ENCODE measurements at regions not wholly inside any gene's neighbourhood (a gene's known extent, or its start where the extent isn't known, plus 50 kb on each side); places are given as distances from the start of the nearest gene placed in this dataset.

DNA sequence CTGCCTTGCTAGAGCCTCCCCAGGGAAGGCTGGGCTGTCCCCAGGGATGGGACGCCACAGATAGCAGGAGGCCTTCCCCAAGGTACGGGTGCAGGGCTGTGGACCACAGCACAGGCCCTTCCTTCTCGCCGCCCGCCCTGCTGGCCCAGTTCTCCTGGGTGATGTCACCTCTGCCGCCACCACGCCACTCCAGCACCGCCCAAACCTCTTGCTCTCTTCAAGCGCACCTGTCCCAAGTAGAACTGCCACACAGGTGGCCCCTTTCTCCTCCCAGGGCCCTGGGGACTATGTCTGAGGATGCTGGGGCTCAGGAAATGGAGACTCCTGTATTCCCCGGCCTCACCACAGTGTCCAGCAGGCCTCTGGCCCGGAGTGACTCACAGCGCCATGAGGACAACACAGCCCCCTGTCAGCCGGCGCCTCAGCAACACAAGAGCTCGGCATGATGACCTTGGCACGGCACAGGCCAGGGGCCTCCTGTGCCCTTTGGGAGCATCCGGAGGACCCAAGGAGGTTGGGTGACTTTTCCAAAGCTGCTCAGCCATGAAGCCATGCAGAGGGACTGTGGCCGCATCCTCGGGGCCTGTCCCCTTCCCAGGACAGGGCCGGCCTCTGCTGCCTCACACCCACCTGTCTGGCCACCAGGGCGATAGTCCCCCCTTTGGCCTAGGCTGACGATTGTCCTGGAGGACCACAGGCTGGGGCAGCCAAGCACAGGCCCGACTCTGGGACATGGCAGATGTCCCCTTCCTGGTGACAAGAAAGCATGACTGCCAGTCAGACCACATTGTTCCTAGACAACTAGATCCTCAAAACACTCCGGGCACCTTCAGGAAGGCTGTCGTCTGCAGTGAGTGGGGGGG lies 1023.5 kb downstream of the BRD1 start:
- no peak overlapping the region for H3K4me3 ChIP-seq (ENCODE audit: low read length)
- no peaks in the 10 kb centered on the region for H3K27me3 ChIP-seq (ENCODE audit: insufficient read depth, low read length)
- no peaks in the 10 kb centered on the region for H3K4me1 ChIP-seq (ENCODE audit: insufficient read depth, low read length)
- no peaks in the 10 kb centered on the region for H3K9me3 ChIP-seq (ENCODE audit: low read depth, low read length)

DNA sequence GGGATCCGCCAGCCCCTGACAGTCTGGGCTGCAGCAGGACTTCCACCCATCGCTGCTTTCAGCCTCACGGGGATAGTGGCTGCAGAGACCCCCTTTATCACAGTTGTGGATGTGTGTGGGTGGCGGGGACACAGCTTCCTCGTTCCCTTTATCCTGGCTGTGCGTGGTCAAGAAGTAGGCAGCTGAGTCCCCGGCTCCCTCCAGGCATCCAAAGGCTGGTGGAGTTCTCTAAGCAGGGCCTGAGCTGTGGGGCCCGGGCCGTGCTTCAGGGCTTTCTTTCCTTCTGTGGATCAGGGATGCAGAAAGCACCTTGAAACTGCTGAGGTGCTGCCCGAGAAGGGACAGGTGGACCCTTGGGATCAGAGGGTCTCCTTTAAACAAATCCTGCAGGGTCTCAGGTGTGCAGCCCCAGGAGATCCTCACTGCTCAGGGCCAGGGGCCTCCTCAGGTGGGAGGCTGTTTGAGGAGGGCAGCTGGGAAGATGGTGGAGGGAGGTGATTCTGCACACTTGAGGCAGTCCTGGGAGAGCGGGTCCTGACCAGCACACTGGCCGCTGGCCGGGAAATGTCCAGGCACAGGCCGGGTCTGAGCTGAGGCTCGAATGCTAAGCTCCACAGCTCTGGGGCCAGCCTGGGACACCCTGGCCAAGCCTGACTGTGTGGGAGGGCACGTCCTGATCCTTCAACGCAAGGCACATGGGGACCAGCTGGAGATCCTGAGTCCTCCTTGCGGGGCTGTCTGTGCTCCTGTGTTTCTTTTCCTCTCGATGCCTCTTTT lies 1024.3 kb downstream of the BRD1 start:
- H3K4me3 ChIP-seq (ENCODE audit: low read length): no peak overlapping the region
- H3K9me3 ChIP-seq (ENCODE audit: low read depth, low read length): no peaks in the 10 kb centered on the region
- H3K4me1 ChIP-seq (ENCODE audit: insufficient read depth, low read length): no peaks in the 10 kb centered on the region
- no peaks in the 10 kb centered on the region for H3K27me3 ChIP-seq (ENCODE audit: insufficient read depth, low read length)

DNA sequence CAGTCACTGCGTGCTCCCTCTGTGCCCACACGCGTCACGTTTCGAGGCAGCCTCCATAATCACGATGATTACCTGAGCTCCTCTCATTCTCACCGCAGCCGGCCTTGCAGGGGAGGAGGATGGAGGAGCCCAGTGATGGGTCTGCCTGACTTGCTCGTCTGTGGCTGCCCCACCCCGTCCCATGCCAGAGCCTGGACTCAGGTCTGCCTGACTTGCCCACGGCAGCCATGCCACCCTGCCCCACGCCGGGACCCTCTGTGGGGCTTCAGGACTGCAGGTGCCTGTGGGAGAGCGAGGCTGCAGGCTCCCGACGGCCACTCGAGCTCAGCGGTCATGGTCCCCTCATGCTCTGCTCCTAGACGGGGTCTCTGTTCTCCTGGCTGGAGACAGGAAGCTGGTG lies 1025.1 kb downstream of the BRD1 start:
- Histone ChIP-seq H3K4me1 (ENCODE audit: insufficient read depth, low read length) (no peaks in the 10 kb centered on the region), H3K9me3 (ENCODE audit: low read depth, low read length) (no peaks in the 10 kb centered on the region), H3K4me3 (ENCODE audit: low read length) (no peak overlapping the region), H3K27me3 (ENCODE audit: insufficient read depth, low read length) (no peaks in the 10 kb centered on the region)

DNA sequence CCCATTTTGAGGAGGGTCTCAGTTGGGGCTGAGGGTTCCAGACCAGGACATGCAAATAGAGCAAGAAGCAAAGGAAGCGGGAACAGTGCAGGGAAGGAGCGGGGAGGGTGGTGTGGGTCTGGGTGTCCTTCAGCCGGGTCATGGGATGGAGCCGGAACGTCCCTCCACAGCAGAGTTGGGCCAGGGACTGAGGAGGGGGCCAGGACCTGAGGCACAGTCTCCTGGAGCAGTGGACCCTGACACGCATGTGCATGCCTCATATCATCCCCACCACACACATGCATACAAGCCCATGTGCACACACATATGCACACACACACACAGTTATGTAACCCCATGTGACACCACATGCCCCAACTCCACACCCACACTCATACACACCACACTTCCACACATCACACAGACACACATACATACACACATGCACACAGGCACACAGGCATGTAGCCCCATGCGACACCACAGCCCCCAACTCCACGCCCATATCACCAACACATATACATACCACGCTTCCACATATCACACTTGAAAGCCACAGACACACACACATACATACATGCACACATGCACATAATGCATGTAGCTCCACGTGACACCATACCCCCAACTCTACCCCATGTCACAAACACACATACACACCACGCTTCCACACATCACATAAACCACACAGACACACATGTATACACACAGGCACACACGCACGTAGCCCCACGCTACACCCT lies 1026.6 kb downstream of the BRD1 start:
- no peaks in the 10 kb centered on the region for H3K27me3 ChIP-seq (ENCODE audit: insufficient read depth, low read length)
- H3K4me3 ChIP-seq (ENCODE audit: low read length): no peak overlapping the region
- no peaks in the 10 kb centered on the region for H3K9me3 ChIP-seq (ENCODE audit: low read depth, low read length)
- no peaks in the 10 kb centered on the region for H3K4me1 ChIP-seq (ENCODE audit: insufficient read depth, low read length)

DNA sequence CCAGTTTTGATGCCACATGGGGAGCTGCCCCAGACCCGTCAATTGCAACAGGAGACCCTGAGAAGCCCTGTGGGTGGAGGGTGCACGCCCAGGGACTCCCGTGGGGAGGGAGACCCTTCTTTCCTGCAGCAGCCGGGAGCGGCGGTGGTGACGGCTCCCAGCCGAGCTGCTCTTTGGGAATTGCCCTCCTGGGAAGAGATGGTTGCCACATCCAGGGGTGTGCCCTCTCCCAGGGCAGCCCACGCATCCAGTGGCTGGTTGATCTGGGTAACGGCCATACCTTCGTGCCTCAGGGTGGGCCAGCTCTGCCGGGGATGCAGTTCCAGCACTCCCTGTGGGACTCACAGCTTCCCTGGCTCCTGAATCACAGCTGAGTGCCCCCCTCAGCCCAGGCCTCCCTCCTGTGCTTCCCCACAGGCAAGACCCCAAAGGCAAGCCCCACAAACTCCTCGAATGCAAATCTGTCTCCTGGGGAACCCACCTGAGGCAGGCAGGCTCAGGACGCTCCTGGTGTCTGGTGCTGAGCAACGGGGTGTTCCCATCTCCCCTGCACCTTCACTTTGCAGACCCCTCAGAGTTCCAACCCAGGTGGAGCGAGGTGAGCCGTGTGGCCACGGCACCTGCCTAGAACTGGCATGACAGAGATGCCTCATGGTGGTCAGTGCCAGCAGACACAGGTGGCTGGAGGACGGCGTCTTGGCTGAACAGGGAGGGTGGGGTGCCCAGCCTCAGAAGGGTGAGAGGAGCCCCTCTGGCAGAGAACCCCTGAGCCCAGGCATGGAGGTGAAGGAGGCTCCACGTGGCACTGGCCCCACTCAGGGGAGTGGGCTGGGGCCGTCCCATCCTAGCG lies 1027.4 kb downstream of the BRD1 start:
- Histone ChIP-seq H3K4me3 (ENCODE audit: low read length) (no peak overlapping the region), H3K9me3 (ENCODE audit: low read depth, low read length) (no peaks in the 10 kb centered on the region), H3K27me3 (ENCODE audit: insufficient read depth, low read length) (no peaks in the 10 kb centered on the region), H3K4me1 (ENCODE audit: insufficient read depth, low read length) (no peaks in the 10 kb centered on the region)

DNA sequence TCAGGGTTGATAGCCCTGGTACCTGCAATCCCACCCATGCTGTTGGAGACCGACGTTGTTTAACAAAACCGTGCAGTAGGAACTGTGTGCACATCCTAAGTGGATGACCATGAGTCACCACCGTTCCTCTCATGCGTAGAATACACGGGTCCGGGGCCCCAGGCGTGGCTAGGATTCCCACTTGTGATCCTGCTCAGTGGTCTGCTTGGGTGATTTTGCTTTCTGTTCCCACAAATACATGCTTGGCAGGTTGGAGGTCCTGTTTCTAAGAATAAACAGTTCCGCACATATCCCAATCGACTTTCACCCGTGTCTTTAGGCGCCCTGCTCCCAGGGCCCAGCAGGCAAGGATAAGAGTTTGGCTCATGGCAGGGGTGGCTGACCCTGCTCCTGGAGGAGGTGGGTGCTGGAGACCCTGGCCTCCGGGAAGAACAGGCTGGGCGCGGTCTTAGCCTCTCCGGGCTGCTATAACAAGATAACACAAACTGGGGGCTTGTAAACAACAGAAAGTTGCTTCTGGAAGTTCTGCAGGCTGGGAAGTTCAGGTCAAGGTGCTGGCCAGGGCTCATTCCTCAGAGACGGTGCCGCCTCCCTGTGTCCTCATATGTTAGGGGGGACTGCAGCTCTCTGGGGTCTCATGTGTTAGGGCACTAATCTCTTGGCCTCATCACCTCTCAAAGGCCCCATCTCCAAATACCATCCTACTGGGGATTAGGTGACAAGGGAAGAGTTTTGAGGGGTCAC lies 1028.3 kb downstream of the BRD1 start:
- H3K4me1 ChIP-seq (ENCODE audit: insufficient read depth, low read length): no peaks in the 10 kb centered on the region
- no peaks in the 10 kb centered on the region for H3K27me3 ChIP-seq (ENCODE audit: insufficient read depth, low read length)
- no peak overlapping the region for H3K4me3 ChIP-seq (ENCODE audit: low read length)
- H3K9me3 ChIP-seq (ENCODE audit: low read depth, low read length): no peaks in the 10 kb centered on the region

DNA sequence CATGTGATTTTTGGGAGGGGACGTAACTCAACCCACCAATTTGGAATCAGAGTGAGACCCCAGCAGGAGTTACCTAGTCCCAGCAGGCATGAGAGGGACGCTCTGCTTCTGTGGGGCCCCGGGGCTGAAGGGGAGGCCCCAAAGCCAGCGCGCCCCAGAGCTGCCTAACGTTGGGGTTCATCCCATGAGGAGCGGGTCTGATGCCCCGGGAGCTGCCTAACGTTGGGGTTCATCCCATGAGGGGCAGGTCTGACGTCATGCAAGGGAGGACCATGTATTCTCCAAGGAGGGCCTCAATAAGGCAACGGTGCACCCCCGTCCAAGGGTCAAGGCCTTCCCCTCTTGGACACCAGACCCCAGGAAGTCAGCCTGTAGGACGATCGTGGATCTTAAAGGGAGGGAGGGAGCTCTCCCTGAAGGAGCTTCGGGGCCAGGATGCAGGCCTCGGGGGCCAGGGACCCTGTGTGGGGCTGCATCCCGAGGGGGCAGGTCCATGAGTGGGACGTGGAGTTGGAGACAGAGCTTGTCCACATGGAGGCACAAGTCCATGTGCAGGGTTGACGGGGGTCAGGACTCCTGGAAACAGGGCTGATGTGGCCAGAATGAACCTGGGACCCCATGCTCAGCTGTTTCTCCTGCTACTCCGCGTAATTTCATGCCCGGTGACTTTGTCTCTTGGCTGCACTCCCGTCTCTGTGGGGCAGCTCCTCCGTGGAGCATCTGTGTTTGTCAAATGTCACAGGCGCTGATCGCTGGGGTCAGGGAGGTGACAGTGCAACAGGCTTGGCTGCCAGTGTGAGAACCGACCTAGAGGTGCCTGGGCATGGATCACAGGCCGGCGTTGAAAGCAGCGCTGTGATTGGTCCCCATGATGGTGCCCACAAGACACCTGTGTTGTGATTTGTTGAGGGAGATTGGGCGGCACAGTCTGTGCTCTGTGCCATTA lies 1029.1 kb downstream of the BRD1 start:
- H3K9me3 ChIP-seq (ENCODE audit: low read depth, low read length): no peaks in the 10 kb centered on the region
- no peaks in the 10 kb centered on the region for H3K27me3 ChIP-seq (ENCODE audit: insufficient read depth, low read length)
- H3K4me3 ChIP-seq (ENCODE audit: low read length): no peak overlapping the region
- H3K4me1 ChIP-seq (ENCODE audit: insufficient read depth, low read length): no peaks in the 10 kb centered on the region

DNA sequence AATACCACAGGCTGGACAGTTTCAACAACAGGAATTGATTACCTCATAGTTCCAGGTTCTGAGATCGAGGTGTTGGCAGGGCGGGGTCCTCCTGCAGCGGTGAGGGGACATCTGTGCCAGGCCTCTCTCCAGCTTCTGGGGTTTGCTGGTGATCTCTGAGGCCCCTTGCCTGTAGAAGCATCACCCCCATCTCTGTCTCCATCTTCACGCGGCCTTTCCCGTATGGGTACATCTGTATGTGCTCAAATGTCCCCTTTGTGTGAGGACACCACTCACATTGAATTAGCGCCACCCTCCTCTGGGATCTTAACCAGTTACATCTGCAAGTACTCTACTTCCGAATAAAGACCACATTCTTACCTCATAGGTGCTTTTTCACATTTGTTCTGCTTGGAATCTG lies 1029.9 kb downstream of the BRD1 start:
- Histone ChIP-seq H3K4me1 (ENCODE audit: insufficient read depth, low read length) (no peaks in the 10 kb centered on the region), H3K9me3 (ENCODE audit: low read depth, low read length) (no peaks in the 10 kb centered on the region), H3K27me3 (ENCODE audit: insufficient read depth, low read length) (no peaks in the 10 kb centered on the region), H3K4me3 (ENCODE audit: low read length) (no peak overlapping the region)

DNA sequence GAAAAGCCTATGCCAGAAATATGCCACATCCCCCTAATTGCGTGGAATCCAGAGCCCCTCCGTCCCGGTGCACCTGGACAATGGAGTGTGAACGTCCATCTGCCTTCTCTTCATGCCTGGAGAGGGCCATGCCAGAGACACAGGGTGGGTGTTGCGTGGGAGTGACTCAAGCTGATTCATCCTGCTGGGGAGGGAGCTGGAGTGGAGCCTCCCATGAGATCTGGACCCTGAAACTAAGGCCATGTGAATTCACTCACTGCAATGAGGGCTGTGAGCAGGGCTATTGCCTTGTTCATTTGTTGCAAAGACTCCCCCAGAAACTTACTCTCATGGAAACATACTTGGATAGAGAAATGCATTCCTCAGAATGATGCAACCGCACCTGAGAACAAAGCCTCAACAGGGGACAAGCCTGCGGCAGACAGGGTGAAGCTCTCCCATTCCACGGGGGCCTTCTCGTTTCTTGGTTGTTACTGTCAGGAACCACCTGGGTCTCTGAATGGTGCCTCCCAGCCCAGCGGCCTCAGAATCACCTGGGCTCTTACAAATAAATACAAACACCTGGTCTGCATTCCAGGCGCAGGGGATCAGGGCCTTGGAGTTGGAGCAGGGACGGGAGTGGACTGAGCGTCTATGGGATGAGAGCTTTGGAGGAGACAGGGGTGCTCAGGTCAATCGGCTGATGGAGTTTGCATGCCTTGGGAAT lies 1031.2 kb downstream of the BRD1 start:
- no peaks in the 10 kb centered on the region for H3K4me1 ChIP-seq (ENCODE audit: insufficient read depth, low read length)
- H3K9me3 ChIP-seq (ENCODE audit: low read depth, low read length): no peaks in the 10 kb centered on the region
- no peak overlapping the region for H3K4me3 ChIP-seq (ENCODE audit: low read length)
- H3K27me3 ChIP-seq (ENCODE audit: insufficient read depth, low read length): no peaks in the 10 kb centered on the region

DNA sequence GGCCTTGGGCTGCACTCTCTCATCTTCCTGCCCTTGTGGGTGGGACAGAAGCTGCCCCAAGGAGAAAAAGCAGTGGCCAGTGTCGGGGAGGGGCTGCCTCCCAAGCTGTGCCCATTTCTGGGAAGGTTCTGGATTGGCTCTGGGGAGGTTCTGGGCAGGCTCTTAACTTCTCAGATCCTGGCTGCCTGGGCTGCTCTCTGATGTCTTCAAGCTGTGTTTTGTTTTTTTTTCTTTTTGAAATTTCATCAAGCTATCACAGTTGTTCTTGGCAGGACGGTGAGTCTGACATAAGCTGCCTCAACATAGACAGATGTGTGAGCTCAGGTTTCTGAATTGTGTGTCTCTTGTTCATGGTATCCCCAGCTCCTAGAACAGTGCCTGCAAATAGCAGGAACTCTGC lies 1032.0 kb downstream of the BRD1 start:
- Histone ChIP-seq H3K4me1 (ENCODE audit: insufficient read depth, low read length) (no peaks in the 10 kb centered on the region), H3K9me3 (ENCODE audit: low read depth, low read length) (no peaks in the 10 kb centered on the region), H3K27me3 (ENCODE audit: insufficient read depth, low read length) (no peaks in the 10 kb centered on the region), H3K4me3 (ENCODE audit: low read length) (no peak overlapping the region)

DNA sequence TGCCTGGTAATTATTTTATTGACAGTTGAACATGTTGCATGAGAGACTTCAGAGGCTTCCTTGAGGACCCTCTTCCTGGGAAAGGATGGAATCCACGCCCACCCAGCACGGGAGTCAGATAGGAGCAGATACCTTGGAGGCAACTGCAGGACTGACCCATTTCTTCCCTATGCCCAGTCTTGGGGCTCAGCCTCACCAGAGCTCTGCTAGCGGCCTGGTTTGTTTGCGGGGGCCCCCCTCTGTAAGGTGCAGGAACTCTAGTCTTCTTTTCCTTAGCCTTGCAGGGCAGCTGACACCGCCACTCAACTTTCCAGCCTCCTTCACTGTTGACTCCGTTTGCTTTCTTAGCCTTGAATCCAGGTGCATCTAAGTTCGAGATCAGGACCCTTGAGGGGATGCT lies 1032.8 kb downstream of the BRD1 start:
- no peaks in the 10 kb centered on the region for H3K9me3 ChIP-seq (ENCODE audit: low read depth, low read length)
- H3K4me3 ChIP-seq (ENCODE audit: low read length): no peak overlapping the region
- no peaks in the 10 kb centered on the region for H3K4me1 ChIP-seq (ENCODE audit: insufficient read depth, low read length)
- H3K27me3 ChIP-seq (ENCODE audit: insufficient read depth, low read length): no peaks in the 10 kb centered on the region

DNA sequence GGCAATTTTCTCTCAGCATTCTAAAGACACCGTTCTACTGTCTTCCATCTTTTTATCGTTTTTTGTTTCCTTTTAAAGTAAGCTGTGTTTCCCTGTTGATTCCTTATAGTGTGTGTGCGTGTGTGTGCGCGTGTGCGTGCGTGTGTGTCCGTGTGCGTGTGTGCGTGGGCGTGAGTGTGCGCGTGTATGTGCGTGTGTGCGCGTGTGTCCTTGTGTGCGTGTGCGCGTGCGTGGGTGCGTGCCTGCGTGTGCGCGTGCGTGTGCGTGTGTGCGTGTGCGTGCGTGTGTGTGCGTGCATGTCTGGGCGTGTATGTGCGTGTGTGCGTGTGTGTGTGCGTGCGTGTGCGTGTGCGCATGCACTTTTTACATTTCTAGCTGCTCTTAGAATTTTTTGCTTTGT lies 1033.7 kb downstream of the BRD1 start:
- Histone ChIP-seq H3K4me3 (ENCODE audit: low read length) (no peak overlapping the region), H3K9me3 (ENCODE audit: low read depth, low read length) (no peaks in the 10 kb centered on the region), H3K4me1 (ENCODE audit: insufficient read depth, low read length) (no peaks in the 10 kb centered on the region), H3K27me3 (ENCODE audit: insufficient read depth, low read length) (no peaks in the 10 kb centered on the region)

DNA sequence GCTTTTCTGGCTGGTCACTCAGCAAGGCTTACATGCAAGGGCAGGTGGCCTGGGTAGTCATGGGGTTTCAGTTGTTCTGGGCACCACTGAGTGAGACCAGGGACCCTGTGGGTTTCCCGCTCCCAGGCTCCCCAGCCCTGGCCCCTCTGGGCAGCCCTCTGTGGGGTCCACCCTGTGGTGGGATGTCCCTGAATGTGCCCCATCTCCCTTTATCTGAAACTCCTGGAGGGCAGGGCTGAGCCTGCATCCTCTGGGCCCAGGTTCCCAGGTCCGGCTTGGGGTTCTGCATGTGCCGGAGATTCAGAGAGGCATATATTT lies 1041.0 kb downstream of the BRD1 start:
- no peaks in the 10 kb centered on the region for H3K27me3 ChIP-seq (ENCODE audit: insufficient read depth, low read length)
- H3K9me3 ChIP-seq (ENCODE audit: low read depth, low read length): no peaks in the 10 kb centered on the region
- no peaks in the 10 kb centered on the region for H3K4me1 ChIP-seq (ENCODE audit: insufficient read depth, low read length)
- no peak overlapping the region for H3K4me3 ChIP-seq (ENCODE audit: low read length)

Data from mononuclear cell (primary cell).